OCI-LY3 (cell line): ENCODE measurements at regions not wholly inside any gene's neighbourhood (a gene's known extent, or its start where the extent isn't known, plus 50 kb on each side); places are given as distances from the start of the nearest gene placed in this dataset.

Experiments
- H2AFZ ChIP-seq: fragments of 200-600, 300-600 bp; shearing (Covaris generic); 2 replicates; pipeline ENCODE4 v1.6.0; 2014; ENCODE audit warnings: antibody characterized with exemption, low read depth, low read length
- H3K27ac ChIP-seq: fragments of 200-600, 300-600 bp; sonication (generic); 2 replicates; pipeline ENCODE4 v1.5.1; 2014; ENCODE audit warnings: mild to moderate bottlenecking, low read length, moderate library complexity, mixed read lengths
- H3K27me3 ChIP-seq: fragments of 200-600, 300-600 bp; sonication (generic); 2 replicates; pipeline ENCODE4 v1.6.1; 2014; ENCODE audit warnings: low read depth, low read length, mixed read lengths
- H3K36me3 ChIP-seq: fragments of 200-600, 300-600 bp; sonication (generic); replicated peaks from 2 replicates; pipeline ENCODE3; 2014; ENCODE audit warnings: low read depth, low read length, mixed read lengths
- H3K4me1 ChIP-seq: fragments of 300-600, 200-600 bp; sonication (generic); 2 replicates; pipeline ENCODE4 v1.6.1; 2014; ENCODE audit warnings: low read length, mixed read lengths
- H3K4me2 ChIP-seq: fragments of 200-600, 300-600 bp; sonication (generic); 2 replicates; pipeline ENCODE4 v1.6.1; 2014; ENCODE audit warnings: low read length, mixed read lengths
- H3K4me3 ChIP-seq: fragments of 300-600, 200-600 bp; sonication (generic); 2 replicates; pipeline ENCODE4 v1.5.1; 2014; ENCODE audit warnings: antibody characterized with exemption, mild to moderate bottlenecking, low read length, moderate library complexity
- H3K79me2 ChIP-seq: fragments of 300-600, 200-600 bp; shearing (Covaris generic); 2 replicates; pipeline ENCODE4 v1.6.1; 2014; ENCODE audit warnings: mild to moderate bottlenecking, low read length, mixed read lengths
- H3K9ac ChIP-seq: fragments of 300-600, 200-600 bp; shearing (Covaris generic); 2 replicates; pipeline ENCODE4 v1.6.0; 2014; ENCODE audit warnings: mild to moderate bottlenecking, low read length, moderate library complexity
- H3K9me3 ChIP-seq: fragments of 200-600, 300-600 bp; shearing (Covaris generic); 2 replicates; pipeline ENCODE4 v1.6.1; 2014; ENCODE audit warnings: low read length, mixed read lengths; ENCODE audit not compliant: insufficient read depth
- H4K20me1 ChIP-seq: fragments of 200-600, 300-600 bp; sonication (generic); 2 replicates; pipeline ENCODE4 v1.6.1; 2016; ENCODE audit warnings: low read length, mixed read lengths; ENCODE audit not compliant: insufficient read depth
- EZH2phosphoT487 ChIP-seq: fragments of 200-600 bp; shearing (Covaris generic); IDR thresholded peaks from 2 replicates; pipeline ENCODE4 v1.6.1; 2018; ENCODE audit warnings: antibody characterized with exemption, mixed run types, low read depth
- TF ChIP-seq, protein P1 (sequence below): fragments of 200-600, 300-600 bp; sonication (generic); IDR thresholded peaks from 2 replicates; pipeline ENCODE4 v1.5.1; 2014; ENCODE audit warnings: antibody characterized with exemption, low read length, low read depth

DNA sequence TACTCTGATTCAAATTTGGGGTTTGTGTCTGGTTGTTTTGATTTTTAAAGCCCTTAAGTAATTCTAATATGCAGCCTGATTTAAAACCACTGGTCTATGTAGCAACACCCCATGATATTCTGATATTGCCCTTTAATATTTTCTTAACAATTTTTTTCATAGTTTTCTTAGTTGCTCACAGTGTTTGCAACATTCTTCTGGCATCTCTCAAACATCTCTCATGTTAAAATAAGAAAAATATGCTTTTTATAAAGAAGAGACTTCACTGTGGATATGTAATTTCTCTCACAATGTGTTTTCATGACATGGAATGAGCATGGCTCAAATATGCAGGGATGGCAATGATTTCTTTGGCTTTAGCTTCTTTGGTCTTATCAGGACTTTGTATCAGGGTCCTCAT is 183.7 kb downstream of the TAF11L14 start:
- TF ChIP-seq, protein P1, sequence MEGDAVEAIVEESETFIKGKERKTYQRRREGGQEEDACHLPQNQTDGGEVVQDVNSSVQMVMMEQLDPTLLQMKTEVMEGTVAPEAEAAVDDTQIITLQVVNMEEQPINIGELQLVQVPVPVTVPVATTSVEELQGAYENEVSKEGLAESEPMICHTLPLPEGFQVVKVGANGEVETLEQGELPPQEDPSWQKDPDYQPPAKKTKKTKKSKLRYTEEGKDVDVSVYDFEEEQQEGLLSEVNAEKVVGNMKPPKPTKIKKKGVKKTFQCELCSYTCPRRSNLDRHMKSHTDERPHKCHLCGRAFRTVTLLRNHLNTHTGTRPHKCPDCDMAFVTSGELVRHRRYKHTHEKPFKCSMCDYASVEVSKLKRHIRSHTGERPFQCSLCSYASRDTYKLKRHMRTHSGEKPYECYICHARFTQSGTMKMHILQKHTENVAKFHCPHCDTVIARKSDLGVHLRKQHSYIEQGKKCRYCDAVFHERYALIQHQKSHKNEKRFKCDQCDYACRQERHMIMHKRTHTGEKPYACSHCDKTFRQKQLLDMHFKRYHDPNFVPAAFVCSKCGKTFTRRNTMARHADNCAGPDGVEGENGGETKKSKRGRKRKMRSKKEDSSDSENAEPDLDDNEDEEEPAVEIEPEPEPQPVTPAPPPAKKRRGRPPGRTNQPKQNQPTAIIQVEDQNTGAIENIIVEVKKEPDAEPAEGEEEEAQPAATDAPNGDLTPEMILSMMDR = no peak
- TF ChIP-seq EZH2phosphoT487 = no peak

DNA sequence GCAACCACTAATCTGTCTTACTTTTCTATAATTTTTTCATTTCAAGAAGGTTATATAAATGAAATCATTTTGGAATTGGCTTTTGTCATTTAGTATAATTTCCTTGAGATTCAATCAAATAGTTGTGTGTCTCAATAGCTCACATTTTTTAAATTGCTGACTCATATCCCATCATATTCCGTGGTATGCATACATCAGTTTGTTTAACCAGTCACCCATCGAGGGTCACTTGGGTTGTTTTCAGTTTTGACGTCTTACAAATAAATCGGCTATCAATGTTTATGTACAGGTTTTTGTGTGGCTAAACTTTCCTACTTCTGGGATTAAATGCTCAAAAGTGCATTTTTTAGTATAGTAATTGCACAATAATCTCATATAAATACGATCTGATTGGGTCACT is 185.5 kb downstream of the TAF11L14 start:
- H2AFZ ChIP-seq = no peak overlapping the region
- H3K9ac ChIP-seq = no peak overlapping the region
- no peaks in the 10 kb centered on the region for H3K27me3 ChIP-seq
- H4K20me1 ChIP-seq = no peaks in the 10 kb centered on the region
- H3K27ac ChIP-seq = no peak overlapping the region
- no peaks in the 10 kb centered on the region for H3K9me3 ChIP-seq
- H3K36me3 ChIP-seq = no peaks in the 10 kb centered on the region
- H3K4me1 ChIP-seq = no peaks in the 10 kb centered on the region
- no peak overlapping the region for H3K4me3 ChIP-seq
- no peaks in the 10 kb centered on the region for H3K79me2 ChIP-seq
- H3K4me2 ChIP-seq = no peak overlapping the region
- TF ChIP-seq, protein P1 = no peak
- no peak for TF ChIP-seq EZH2phosphoT487

More for the DNA sequence above, 183.7 kb downstream of the TAF11L14 start:
- no peak overlapping the region for H3K4me3 ChIP-seq
- H4K20me1 ChIP-seq = no peaks in the 10 kb centered on the region
- H2AFZ ChIP-seq = no peak overlapping the region
- H3K9ac ChIP-seq = no peak overlapping the region
- H3K9me3 ChIP-seq = no peaks in the 10 kb centered on the region
- no peak overlapping the region for H3K4me2 ChIP-seq
- H3K36me3 ChIP-seq = no peaks in the 10 kb centered on the region
- H3K27me3 ChIP-seq = no peaks in the 10 kb centered on the region
- H3K27ac ChIP-seq = no peak overlapping the region
- H3K4me1 ChIP-seq = no peaks in the 10 kb centered on the region
- no peaks in the 10 kb centered on the region for H3K79me2 ChIP-seq

DNA sequence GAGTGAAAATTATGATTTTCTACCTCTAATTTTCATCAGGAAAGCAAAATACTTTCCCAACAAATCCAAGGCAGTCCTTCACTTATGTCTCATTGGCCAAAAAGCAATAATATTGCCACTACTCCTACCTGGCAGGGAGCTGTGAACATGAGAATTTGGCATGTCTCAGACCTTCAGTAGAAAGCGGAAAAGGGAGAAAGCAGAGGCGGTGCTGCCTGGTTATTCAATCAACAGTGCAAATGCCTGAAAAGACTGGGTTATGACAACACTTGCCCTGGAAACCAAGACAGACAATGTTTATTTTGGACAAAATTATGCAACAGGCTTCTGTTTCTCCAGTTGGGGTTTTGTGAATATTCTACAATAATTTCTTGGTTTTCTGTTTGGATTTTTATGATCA is 194.4 kb downstream of the TAF11L14 start:
- Histone ChIP-seq H4K20me1 (no peaks in the 10 kb centered on the region), H3K9me3 (no peaks in the 10 kb centered on the region), H3K9ac (no peak overlapping the region), H3K4me2 (no peak overlapping the region), H3K79me2 (no peaks in the 10 kb centered on the region), H3K4me1 (no peaks in the 10 kb centered on the region), H3K27ac (no peak overlapping the region), H3K27me3 (no peaks in the 10 kb centered on the region), H2AFZ (no peak overlapping the region), H3K4me3 (no peak overlapping the region), H3K36me3 (no peaks in the 10 kb centered on the region)
- TF ChIP-seq EZH2phosphoT487 = no peak
- TF ChIP-seq, protein P1 = no peak

DNA sequence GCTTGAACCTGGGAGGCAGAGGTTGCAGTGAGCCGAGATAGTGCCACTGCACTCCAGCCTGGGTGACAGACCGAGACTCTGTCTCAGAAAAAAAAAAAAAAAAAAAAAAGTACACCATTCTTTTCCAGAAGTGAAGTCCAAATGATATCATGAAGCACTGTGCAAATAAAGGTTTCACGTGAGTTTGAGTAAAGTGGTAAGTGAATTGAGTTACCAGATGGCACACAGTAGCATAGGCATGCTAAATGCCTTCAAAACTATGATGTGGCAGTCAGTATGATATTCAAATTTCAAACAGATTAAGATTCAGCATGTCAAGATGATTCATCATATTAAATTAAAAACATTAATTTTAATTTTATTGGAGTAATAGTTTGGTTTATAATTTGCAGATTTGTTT is 195.2 kb downstream of the TAF11L14 start:
- Histone ChIP-seq H3K9me3 (no peaks in the 10 kb centered on the region), H4K20me1 (no peaks in the 10 kb centered on the region), H3K27ac (no peak overlapping the region), H3K36me3 (no peaks in the 10 kb centered on the region), H3K79me2 (no peaks in the 10 kb centered on the region), H3K4me3 (no peak overlapping the region), H3K27me3 (no peaks in the 10 kb centered on the region), H3K4me2 (no peak overlapping the region), H2AFZ (no peak overlapping the region), H3K9ac (no peak overlapping the region), H3K4me1 (no peaks in the 10 kb centered on the region)
- TF ChIP-seq, protein P1 = no peak
- no peak for TF ChIP-seq EZH2phosphoT487
